ENCODE measurements at regions not wholly inside any gene's neighbourhood (a gene's known extent, or its start where the extent isn't known, plus 50 kb on each side); places are given as distances from the start of the nearest gene placed in this dataset.
"Not testable (repeated sequence)": the region's sequence is repeated elsewhere in the genome, so short reads cannot be mapped to it uniquely, and the experiment has no call there.

GRCh38 chr3:153268564-153269279, 106.7 kb downstream of the RAP2B start:
- DNase-seq (ENCODE audit: low read depth, low spot score) = no peak

- no peak for DNase-seq (ENCODE audit: low read depth, low spot score)
Measured at GRCh38 chr3:153269730-153270129, 107.7 kb downstream of the RAP2B start.

GRCh38 chr3:153273217-153273616, 111.2 kb downstream of the RAP2B start:
- DNase-seq (ENCODE audit: low read depth, low spot score) = no peak

- no peak for DNase-seq (ENCODE audit: low read depth, low spot score)
Measured at GRCh38 chr3:153273767-153274435, 111.9 kb downstream of the RAP2B start.

GRCh38 chr3:153274561-153274960, 112.5 kb downstream of the RAP2B start:
- DNase-seq (ENCODE audit: low read depth, low spot score) = no peak

- no peak for DNase-seq (ENCODE audit: low read depth, low spot score)
Measured at GRCh38 chr3:153275514-153275913, 113.5 kb downstream of the RAP2B start.

GRCh38 chr3:153277029-153277428, 115.0 kb downstream of the RAP2B start:
- DNase-seq (ENCODE audit: low read depth, low spot score) = no peak

- DNase-seq (ENCODE audit: low read depth, low spot score) = not testable (repeated sequence)
Measured at GRCh38 chr3:153281236-153281997, 119.4 kb downstream of the RAP2B start.

- peak; percentile 50 for DNase-seq (ENCODE audit: low read depth, low spot score)
Measured at GRCh38 chr3:153282355-153282754, 120.3 kb downstream of the RAP2B start.

GRCh38 chr3:153284282-153284938, 122.4 kb downstream of the RAP2B start:
- DNase-seq (ENCODE audit: low read depth, low spot score) = no peak

GRCh38 chr3:153285194-153285641, 123.2 kb downstream of the RAP2B start:
- no peak for DNase-seq (ENCODE audit: low read depth, low spot score)

- DNase-seq (ENCODE audit: low read depth, low spot score) = no peak
Measured at GRCh38 chr3:153285982-153286381, 124.0 kb downstream of the RAP2B start.

- no peak for DNase-seq (ENCODE audit: low read depth, low spot score)
Measured at GRCh38 chr3:153287017-153287416, 125.0 kb downstream of the RAP2B start.

GRCh38 chr3:153289334-153289808, 127.3 kb downstream of the RAP2B start:
- no peak for DNase-seq (ENCODE audit: low read depth, low spot score)

- DNase-seq (ENCODE audit: low read depth, low spot score) = no peak
Measured at GRCh38 chr3:153290268-153291015, 128.4 kb downstream of the RAP2B start.

- DNase-seq (ENCODE audit: low read depth, low spot score) = no peak
Measured at GRCh38 chr3:153291059-153291685, 129.1 kb downstream of the RAP2B start.

- DNase-seq (ENCODE audit: low read depth, low spot score) = no peak
Measured at GRCh38 chr3:153293265-153293664, 131.2 kb downstream of the RAP2B start.

GRCh38 chr3:153295901-153296300, 133.9 kb downstream of the RAP2B start:
- no peak for DNase-seq (ENCODE audit: low read depth, low spot score)

GRCh38 chr3:153305189-153305588, 143.2 kb downstream of the RAP2B start:
- DNase-seq (ENCODE audit: low read depth, low spot score) = no peak

GRCh38 chr3:153311541-153311940, 149.5 kb downstream of the RAP2B start:
- no peak for DNase-seq (ENCODE audit: low read depth, low spot score)

All from brain pericyte (primary cell).